Trophoblast cell (in vitro differentiated cells and primary cell): ENCODE measurements at regions not wholly inside any gene's neighbourhood (a gene's known extent, or its start where the extent isn't known, plus 50 kb on each side); places are given as distances from the start of the nearest gene placed in this dataset.

ENCODE experiments used
- DNase-seq, 2 donors: peaks; one replicate each; pipeline ENCODE4 v3.0.0-alpha.2; 2016
- H2AFZ ChIP-seq: 2 replicates; pipeline ENCODE4 v1.6.1; 2013; ENCODE audit warnings: low read length, moderate library complexity, mild to moderate bottlenecking; ENCODE audit not compliant: insufficient read depth, poor library complexity
- H2AK5ac ChIP-seq: 2 replicates; pipeline ENCODE4 v1.6.1; 2013; ENCODE audit warnings: mild to moderate bottlenecking, low read length
- H2BK120ac ChIP-seq: 2 replicates; pipeline ENCODE4 v1.6.1; 2013; ENCODE audit warnings: low read length, mild to moderate bottlenecking, moderate library complexity; ENCODE audit not compliant: insufficient read depth, poor library complexity
- H2BK12ac ChIP-seq: 2 replicates; pipeline ENCODE4 v1.6.1; 2013; ENCODE audit warnings: mild to moderate bottlenecking, low read length, moderate library complexity
- H2BK5ac ChIP-seq: 2 replicates; pipeline ENCODE4 v1.6.1; 2013; ENCODE audit warnings: low read length, low read depth, moderate library complexity, mild to moderate bottlenecking; ENCODE audit not compliant: poor library complexity
- H3K14ac ChIP-seq: 2 replicates; pipeline ENCODE4 v1.6.1; 2013; ENCODE audit warnings: mild to moderate bottlenecking, low read length
- H3K18ac ChIP-seq: 2 replicates; pipeline ENCODE4 v1.6.1; 2013; ENCODE audit warnings: mild to moderate bottlenecking, low read length
- H3K23ac ChIP-seq: 2 replicates; pipeline ENCODE4 v1.6.1; 2013; ENCODE audit warnings: low read length
- H3K27ac ChIP-seq: 2 replicates; pipeline ENCODE4 v1.5.1; 2013; ENCODE audit warnings: low read depth, mild to moderate bottlenecking, inconsistent platforms, low read length, moderate library complexity
- H3K27me3 ChIP-seq: 2 replicates; pipeline ENCODE4 v1.6.1; 2013; ENCODE audit warnings: inconsistent platforms, mild to moderate bottlenecking, low read length, moderate library complexity; ENCODE audit not compliant: insufficient read depth
- H3K36me3 ChIP-seq, 2 experiments: 1 replicate in 1 of 2; 2 replicates in 1 of 2; pipeline ENCODE4 v1.6.1; 2013; ENCODE audit warnings: low read length in 2 of 2, mild to moderate bottlenecking in 2 of 2, moderate library complexity in 1 of 2; ENCODE audit not compliant: insufficient read depth in 2 of 2, control insufficient read depth in 1 of 2
- H3K4ac ChIP-seq: 2 replicates; pipeline ENCODE4 v1.6.1; 2013; ENCODE audit warnings: low read depth, mild to moderate bottlenecking, low read length, moderate library complexity
- H3K4me1 ChIP-seq, 2 experiments: 1 replicate in 1 of 2; 2 replicates in 1 of 2; pipeline ENCODE4 v1.6.1; 2013; ENCODE audit warnings: low read length in 2 of 2, mild to moderate bottlenecking in 2 of 2, moderate library complexity in 1 of 2; ENCODE audit not compliant: insufficient read depth in 2 of 2, control insufficient read depth in 1 of 2
- H3K4me2 ChIP-seq: 2 replicates; pipeline ENCODE4 v1.6.1; 2013; ENCODE audit warnings: inconsistent platforms, mild to moderate bottlenecking, low read length, moderate library complexity
- H3K4me3 ChIP-seq: 2 replicates; pipeline ENCODE4 v1.5.1; 2013; ENCODE audit warnings: mild to moderate bottlenecking, low read depth, low read length, inconsistent platforms
- H3K79me1 ChIP-seq: one replicate; pipeline ENCODE4 v1.6.1; 2013; ENCODE audit warnings: low read length
- H3K79me2 ChIP-seq: 2 replicates; pipeline ENCODE4 v1.6.1; 2013; ENCODE audit warnings: low read length, mild to moderate bottlenecking; ENCODE audit not compliant: control insufficient read depth, insufficient read depth, poor library complexity
- H3K9ac ChIP-seq: 2 replicates; pipeline ENCODE4 v1.6.1; 2013; ENCODE audit warnings: mild to moderate bottlenecking, low read length
- H3K9me3 ChIP-seq: 2 replicates; pipeline ENCODE4 v1.6.1; 2013; ENCODE audit warnings: low read depth, mild to moderate bottlenecking, control low read depth, inconsistent platforms, low read length; ENCODE audit not compliant: insufficient read depth
- H4K12ac ChIP-seq: 2 replicates; pipeline ENCODE4 v1.6.1; 2013; ENCODE audit warnings: low read depth, mild to moderate bottlenecking, low read length, moderate library complexity
- H4K8ac ChIP-seq: 2 replicates; pipeline ENCODE4 v1.6.1; 2013; ENCODE audit warnings: low read depth, mild to moderate bottlenecking, low read length, moderate library complexity
- H4K91ac ChIP-seq: one replicate; pipeline ENCODE4 v1.6.1; 2013; ENCODE audit warnings: low read depth, mild to moderate bottlenecking, low read length, moderate library complexity
- WGBS: extraction: QIAGEN DNeasy Blood & Tissue Kit; methylation state at CpG from one replicate; pipeline ENCODE4 v1.1.7; 2013; ENCODE audit warnings: missing lambda C conversion rate; ENCODE audit not compliant: insufficient read length, insufficient coverage; ENCODE audit errors: extremely low coverage; 5-methylcytosine and 5-hydroxymethylcytosine counted together

GRCh38 chr5:75985077-75985476 is 98.1 kb upstream of the SV2C start:
- no peak overlapping the region for H4K91ac ChIP-seq
- H4K12ac ChIP-seq = no peak overlapping the region
- H2BK120ac ChIP-seq = no peak overlapping the region
- H2AFZ ChIP-seq = no peak overlapping the region
- WGBS = no CpG with 5 or more reads among the region's 3 CpGs
- H3K27ac ChIP-seq = no peak overlapping the region
- no peaks in the 10 kb centered on the region for H3K27me3 ChIP-seq
- no peak overlapping the region for H3K4ac ChIP-seq
- no peak for DNase-seq
- H2BK5ac ChIP-seq = no peak overlapping the region
- H2AK5ac ChIP-seq = no peak overlapping the region
- H3K4me2 ChIP-seq = no peak overlapping the region
- H3K9me3 ChIP-seq = no peaks in the 10 kb centered on the region
- no peaks in the 10 kb centered on the region for H3K79me2 ChIP-seq
- H4K8ac ChIP-seq = no peak overlapping the region
- H3K23ac ChIP-seq = no peak overlapping the region
- H3K79me1 ChIP-seq = no peaks in the 10 kb centered on the region
- H3K4me1 ChIP-seq = no peaks in the 10 kb centered on the region
- H3K18ac ChIP-seq = no peak overlapping the region
- H2BK12ac ChIP-seq = no peak overlapping the region
- no peaks in the 10 kb centered on the region for H3K36me3 ChIP-seq
- no peak overlapping the region for H3K14ac ChIP-seq
- no peak overlapping the region for H3K9ac ChIP-seq
- H3K4me3 ChIP-seq = no peak overlapping the region

DNA sequence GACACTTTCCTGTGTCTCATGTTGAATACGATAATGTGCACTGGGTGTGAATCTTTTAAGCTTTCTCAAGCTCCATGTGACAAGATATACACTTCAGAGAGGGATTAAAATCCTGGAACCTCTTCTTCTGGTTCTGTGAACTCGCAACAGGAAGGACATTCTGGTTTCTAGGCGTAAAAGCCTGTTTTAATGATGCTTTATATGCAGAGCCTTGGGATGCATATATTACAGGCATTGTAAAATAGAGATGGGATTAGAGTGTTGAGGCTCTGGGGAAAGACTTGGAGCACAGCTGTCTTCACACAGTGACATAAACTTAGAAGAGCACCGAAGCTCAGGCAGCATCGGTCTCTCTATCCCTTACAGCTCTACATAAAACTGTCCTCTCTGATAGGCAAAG is 107.7 kb upstream of the SV2C start:
- Histone ChIP-seq H3K9me3 (peaks cover 4% of the 10 kb centered on the region), H4K8ac (no peak overlapping the region), H2BK120ac (no peak overlapping the region), H3K36me3 (no peaks in the 10 kb centered on the region), H3K9ac (no peak overlapping the region), H3K79me1 (no peaks in the 10 kb centered on the region), H2BK5ac (no peak overlapping the region), H3K79me2 (no peaks in the 10 kb centered on the region), H4K91ac (no peak overlapping the region), H3K23ac (no peak overlapping the region), H2BK12ac (no peak overlapping the region), H3K4me3 (no peak overlapping the region), H3K27me3 (no peaks in the 10 kb centered on the region), H3K14ac (no peak overlapping the region), H3K4me2 (no peak overlapping the region), H4K12ac (no peak overlapping the region), H2AK5ac (no peak overlapping the region), H3K27ac (no peak overlapping the region), H3K4me1 (no peaks in the 10 kb centered on the region), H2AFZ (no peak overlapping the region), H3K4ac (no peak overlapping the region), H3K18ac (no peak overlapping the region)
- WGBS = no CpG with 5 or more reads among the region's 5 CpGs
- no peak for DNase-seq

DNA sequence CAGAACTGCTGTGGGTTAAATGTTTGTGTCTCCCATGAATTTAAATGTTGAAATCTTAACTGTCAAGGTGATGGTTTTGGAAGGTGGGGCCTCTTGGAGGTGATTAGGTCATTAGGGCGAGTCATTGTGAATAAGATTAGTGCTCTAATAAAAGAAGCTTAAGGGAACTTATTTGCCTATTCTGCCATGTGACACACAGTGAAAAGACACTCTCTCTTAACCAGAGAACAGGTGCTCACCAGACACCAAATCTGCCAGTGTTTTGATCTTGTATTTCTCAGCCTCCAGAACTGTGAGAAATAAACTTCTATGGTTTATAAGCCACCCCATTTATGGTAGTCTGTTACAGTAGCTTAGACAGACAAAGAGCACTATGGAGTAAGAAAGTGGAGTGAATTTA is 117.9 kb upstream of the SV2C start:
- Histone ChIP-seq H3K4ac (no peak overlapping the region), H3K27ac (no peak overlapping the region), H2BK5ac (no peak overlapping the region), H2AK5ac (no peak overlapping the region), H2BK120ac (no peak overlapping the region), H3K4me2 (no peak overlapping the region), H3K79me2 (no peaks in the 10 kb centered on the region), H3K14ac (no peak overlapping the region), H2BK12ac (no peak overlapping the region), H2AFZ (no peak overlapping the region), H3K23ac (no peak overlapping the region), H3K18ac (no peak overlapping the region), H3K27me3 (no peaks in the 10 kb centered on the region), H3K79me1 (no peaks in the 10 kb centered on the region), H3K9me3 (peaks cover 7% of the 10 kb centered on the region), H3K9ac (no peak overlapping the region), H4K8ac (no peak overlapping the region), H4K91ac (no peak overlapping the region), H3K4me1 (no peaks in the 10 kb centered on the region), H3K4me3 (no peak overlapping the region), H3K36me3 (no peaks in the 10 kb centered on the region), H4K12ac (no peak overlapping the region)
- no peak for DNase-seq
- WGBS = no CpG with 5 or more reads among the region's 1 CpG

DNA sequence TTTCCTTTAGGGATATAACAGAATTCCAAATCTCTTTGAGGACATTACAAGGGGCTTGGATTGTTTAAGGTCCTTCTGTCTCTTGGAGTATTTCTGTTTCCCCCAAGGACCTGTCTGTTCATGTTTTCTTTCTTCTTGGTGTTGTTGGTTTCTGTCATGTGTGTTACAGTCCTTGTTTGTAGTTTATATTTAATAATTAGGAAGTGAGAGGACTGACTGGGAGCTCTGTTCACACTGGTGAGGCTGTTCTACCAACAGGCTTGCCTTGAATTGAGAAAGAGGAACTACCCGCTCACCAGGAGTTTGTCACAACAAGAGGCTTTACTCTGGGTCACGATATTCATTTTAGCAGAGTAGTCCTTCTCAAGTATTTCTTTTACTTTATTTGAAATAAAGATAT is 119.2 kb upstream of the SV2C start:
- Histone ChIP-seq H3K4ac (no peak overlapping the region), H3K4me3 (no peak overlapping the region), H2AFZ (no peak overlapping the region), H3K79me2 (no peaks in the 10 kb centered on the region), H4K91ac (no peak overlapping the region), H3K9ac (no peak overlapping the region), H3K14ac (no peak overlapping the region), H2BK12ac (no peak overlapping the region), H3K9me3 (peaks cover 7% of the 10 kb centered on the region), H4K12ac (no peak overlapping the region), H3K27ac (no peak overlapping the region), H3K23ac (no peak overlapping the region), H3K36me3 (no peaks in the 10 kb centered on the region), H2AK5ac (no peak overlapping the region), H2BK5ac (no peak overlapping the region), H3K27me3 (no peaks in the 10 kb centered on the region), H2BK120ac (no peak overlapping the region), H3K79me1 (no peaks in the 10 kb centered on the region), H3K4me1 (no peaks in the 10 kb centered on the region), H4K8ac (no peak overlapping the region), H3K18ac (no peak overlapping the region), H3K4me2 (no peak overlapping the region)
- no CpG with 5 or more reads among the region's 2 CpGs for WGBS
- DNase-seq = no peak
